Loucy (cell line): ENCODE measurements at regions not wholly inside any gene's neighbourhood (a gene's known extent, or its start where the extent isn't known, plus 50 kb on each side); places are given as distances from the start of the nearest gene placed in this dataset.

Source experiments
- CTCF ChIP-seq: fragments of 200-600 bp; sonication (generic); conservative IDR thresholded peaks from 2 replicates; pipeline ENCODE4 v1.5.1; 2014; ENCODE audit warnings: mild to moderate bottlenecking, antibody characterized with exemption, low read length
- EZH2phosphoT487 ChIP-seq: fragments of 200-600 bp; IDR thresholded peaks from 2 replicates; pipeline ENCODE4 v1.6.1; 2018; ENCODE audit warnings: antibody characterized with exemption, mild to moderate bottlenecking, moderate library complexity, borderline replicate concordance

- no peak for TF ChIP-seq CTCF
- no peak for TF ChIP-seq EZH2phosphoT487
Measured at GRCh38 chr21:20774737-20775136, 223.5 kb upstream of the NCAM2 start.
